GM21825 (cell line): ENCODE measurements at regions not wholly inside any gene's neighbourhood (a gene's known extent, or its start where the extent isn't known, plus 50 kb on each side); places are given as distances from the start of the nearest gene placed in this dataset.
A peak's percentile ranks its signal among the peaks of the same experiment; 100 is the strongest.
"Not testable (repeated sequence)": the region's sequence is repeated elsewhere in the genome, so short reads cannot be mapped to it uniquely, and the experiment has no call there.

Source experiments
- ATAC-seq: cut with Tn5 transposase; IDR thresholded peaks from one replicate; pipeline ENCODE4 v1.9.1; 2021; ENCODE audit warnings: mild to moderate bottlenecking, moderate library complexity; ENCODE audit not compliant: unreplicated experiment

DNA sequence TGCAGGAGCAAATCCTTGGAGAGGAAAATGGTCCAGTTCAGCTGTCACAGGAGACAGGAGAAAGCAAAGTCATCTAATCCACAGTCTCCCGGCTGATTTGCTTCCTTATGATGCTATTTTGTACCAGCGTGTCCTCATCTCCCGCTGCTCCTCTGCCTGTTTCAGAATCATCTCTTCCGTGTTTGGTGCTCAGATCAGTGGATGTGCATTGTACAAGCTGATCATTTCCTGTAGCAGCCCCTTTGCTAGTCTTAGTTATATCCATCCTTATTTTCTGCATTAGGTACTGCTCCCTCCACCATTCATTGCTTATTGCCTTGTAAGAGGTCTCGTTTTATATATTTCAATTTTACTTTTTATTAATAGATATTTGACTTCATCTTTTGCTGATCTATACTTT lies 219.9 kb upstream of the PRSS58 start:
- ATAC-seq: not testable (repeated sequence)

- no peak for ATAC-seq
These were observed 219.3 kb upstream of the PRSS58 start for GRCh38 chr7:142477079-142477651.

- no peak for ATAC-seq
These were observed 218.2 kb upstream of the PRSS58 start for GRCh38 chr7:142476077-142476476.

DNA sequence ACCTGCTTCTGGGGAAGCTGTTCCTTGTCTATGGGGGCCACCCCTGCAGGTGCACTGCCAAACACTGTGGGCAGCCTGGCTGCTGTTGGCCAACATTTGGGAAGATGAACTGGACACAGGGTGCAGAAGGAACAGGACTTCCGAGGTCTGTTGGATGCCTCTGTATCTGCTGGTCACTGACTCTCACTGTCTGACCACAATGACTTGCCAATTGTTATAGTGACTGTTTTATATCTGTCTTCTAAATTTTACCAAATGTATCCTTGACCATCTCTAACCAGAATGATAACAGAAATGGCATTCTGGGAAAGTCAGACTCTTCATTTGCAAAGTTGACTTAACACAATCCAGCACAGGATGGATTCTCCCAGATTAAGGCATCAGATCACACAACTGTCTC lies 214.0 kb upstream of the PRSS58 start:
- no peak for ATAC-seq

GRCh38 chr7:142470544-142470830 lies 212.6 kb upstream of the PRSS58 start:
- ATAC-seq: no peak

DNA sequence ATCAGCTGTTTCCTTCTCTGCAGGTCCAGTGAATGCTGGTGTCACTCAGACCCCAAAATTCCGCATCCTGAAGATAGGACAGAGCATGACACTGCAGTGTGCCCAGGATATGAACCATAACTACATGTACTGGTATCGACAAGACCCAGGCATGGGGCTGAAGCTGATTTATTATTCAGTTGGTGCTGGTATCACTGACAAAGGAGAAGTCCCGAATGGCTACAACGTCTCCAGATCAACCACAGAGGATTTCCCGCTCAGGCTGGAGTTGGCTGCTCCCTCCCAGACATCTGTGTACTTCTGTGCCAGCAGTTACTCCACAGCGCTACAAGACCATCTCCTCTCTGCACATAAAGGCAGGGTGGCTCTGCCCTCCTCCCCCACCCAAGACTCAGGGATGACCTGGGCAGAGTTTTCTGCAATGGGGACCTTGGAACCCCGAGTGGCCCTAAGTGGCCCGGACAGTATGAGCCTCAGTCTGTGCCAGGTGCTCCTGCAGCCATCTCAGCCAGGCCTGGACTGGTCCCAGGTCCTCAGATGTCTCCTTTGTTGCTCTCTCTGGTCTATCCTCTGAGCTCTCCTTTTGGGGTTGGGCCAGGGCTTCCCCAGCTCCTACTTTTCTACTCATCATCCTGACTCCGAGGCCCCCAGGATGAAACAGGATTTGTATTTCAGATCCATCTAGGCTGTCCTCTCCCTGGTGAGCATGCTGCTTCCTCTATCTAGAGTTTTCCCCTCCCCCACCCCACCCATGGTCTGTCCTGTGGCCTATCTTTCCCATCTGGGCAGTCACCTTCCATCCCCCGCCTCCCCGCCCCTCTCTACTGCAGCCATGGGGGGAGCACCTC lies 212.1 kb upstream of the PRSS58 start:
- no peak for ATAC-seq

DNA sequence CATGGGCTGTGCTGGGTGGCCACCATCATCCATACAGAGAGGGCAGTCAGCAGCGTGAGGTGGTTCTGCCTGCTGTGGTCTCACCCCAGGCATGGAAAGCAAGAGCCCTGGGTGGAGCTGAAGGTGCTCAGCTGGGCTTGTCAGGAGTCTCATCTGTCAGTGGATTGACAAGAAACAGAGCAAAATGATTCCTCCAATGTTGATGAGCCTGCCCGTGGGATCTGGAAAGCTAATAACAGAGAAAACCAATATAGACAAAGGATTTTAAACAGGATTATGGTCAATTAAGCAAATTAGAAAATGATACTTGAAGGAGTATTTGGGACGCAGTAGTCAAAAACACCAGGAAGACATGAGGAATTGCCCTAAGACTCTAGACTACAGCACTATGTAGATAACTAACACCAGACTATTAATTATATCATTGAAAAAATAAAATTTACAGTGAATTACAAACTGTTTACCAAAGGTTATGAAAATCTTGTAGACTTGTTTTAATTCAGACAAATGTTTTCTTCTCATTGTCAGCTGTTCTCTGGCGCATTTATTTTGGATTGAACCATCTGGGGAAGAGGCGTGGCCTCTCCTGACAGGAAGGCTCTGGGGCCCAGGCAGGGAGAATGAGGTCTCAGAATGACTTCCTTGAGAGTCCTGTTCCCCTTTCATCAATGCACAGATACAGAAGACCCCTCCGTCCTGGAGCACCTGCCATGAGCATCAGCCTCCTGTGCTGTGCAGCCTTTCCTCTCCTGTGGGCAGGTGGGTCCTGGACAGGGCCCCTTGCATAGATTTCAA lies 211.2 kb upstream of the PRSS58 start:
- ATAC-seq: no peak

- ATAC-seq: not testable (repeated sequence)
These were observed 209.3 kb upstream of the PRSS58 start for GRCh38 chr7:142467056-142467655.

DNA sequence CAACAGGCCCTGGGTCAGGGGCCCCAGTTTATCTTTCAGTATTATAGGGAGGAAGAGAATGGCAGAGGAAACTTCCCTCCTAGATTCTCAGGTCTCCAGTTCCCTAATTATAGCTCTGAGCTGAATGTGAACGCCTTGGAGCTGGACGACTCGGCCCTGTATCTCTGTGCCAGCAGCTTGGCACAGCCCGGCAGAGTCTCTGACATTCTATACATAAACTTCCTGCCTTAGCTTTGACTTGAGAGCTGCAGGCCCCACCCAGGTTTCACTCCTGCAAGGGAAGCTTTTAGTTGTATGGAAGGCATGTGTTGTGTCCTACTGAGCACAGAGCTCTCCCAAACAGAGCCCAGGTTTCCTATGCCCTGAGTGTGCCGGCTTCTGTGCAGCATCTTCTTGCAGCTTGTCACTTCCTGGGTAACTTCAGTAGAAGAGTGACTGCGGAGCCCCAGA lies 205.6 kb upstream of the PRSS58 start:
- ATAC-seq: peak; percentile 55

DNA sequence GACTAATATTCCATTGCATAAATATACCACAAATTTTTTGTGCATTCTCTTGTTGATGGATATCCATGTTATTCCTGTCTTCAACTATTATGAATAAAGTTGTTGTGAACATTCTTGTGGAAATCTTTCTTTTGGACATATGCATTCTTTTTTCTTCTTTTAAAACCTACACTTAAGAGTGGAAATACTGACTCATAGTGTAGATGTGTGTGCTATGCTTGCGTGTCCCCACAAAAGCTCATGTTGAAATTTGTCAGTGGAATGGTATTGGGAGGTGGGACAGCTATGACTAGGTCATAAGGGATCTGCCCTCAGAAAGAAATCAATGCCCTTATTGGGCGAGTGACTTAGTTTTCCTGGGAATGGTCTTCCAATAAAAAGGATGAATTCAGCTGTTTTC lies 203.6 kb upstream of the PRSS58 start:
- ATAC-seq: no peak

DNA sequence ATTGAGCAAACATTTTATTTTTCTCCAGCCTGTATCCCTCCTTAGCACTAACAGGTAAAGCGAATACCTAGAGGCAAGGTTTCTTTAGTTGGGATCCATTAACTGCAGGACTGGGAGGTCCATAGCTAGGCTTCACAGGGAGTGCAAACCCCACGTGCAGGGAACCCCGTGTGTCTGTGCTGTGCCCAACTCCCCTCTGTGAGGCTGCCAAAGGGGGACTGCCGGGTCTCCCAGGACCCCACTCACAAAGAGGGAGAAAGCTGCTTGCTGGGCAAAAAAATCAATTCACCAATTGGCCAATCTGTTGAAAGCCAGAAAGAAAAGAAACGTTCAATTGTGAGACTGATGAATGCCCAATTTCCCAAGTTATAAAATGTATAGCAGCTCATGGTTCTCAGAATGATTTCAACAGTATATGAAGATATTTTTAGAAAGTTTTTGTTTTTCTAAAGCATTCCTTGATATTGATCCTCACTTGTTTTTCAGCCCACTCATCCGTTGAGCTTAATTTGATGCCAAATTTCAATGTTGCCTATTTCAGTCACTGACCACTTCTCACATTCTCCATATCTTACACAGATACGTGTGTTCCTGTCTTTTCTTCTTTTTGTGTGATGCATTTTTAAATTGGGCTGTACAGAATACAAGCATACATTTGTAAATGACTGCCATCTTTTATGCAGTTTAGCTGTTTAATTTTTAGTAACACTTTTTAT lies 202.7 kb upstream of the PRSS58 start:
- no peak for ATAC-seq

GRCh38 chr7:142459551-142459963 lies 201.7 kb upstream of the PRSS58 start:
- peak; percentile 82 for ATAC-seq

GRCh38 chr7:142457146-142457703 lies 199.4 kb upstream of the PRSS58 start:
- ATAC-seq: no peak

- no peak for ATAC-seq
These were observed 197.5 kb upstream of the PRSS58 start for GRCh38 chr7:142455392-142455791.

DNA sequence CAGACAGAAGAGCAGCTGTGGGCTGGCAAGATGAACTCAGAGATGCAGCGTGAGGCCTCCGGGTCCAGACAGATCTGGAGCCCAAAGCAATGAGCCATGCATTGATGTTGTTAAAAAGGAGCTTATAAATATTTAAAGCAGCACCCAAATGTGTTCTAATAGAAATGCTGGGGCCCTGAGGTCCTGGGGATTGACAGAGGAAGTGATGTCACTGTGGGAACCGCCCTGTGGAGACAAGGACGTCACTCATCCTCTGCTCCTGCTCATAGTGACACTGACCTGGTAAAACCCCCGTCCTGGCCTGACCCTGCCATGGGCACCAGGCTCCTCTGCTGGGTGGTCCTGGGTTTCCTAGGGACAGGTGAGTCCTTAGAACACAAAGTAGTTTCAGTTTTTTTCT lies 197.0 kb upstream of the PRSS58 start:
- no peak for ATAC-seq

DNA sequence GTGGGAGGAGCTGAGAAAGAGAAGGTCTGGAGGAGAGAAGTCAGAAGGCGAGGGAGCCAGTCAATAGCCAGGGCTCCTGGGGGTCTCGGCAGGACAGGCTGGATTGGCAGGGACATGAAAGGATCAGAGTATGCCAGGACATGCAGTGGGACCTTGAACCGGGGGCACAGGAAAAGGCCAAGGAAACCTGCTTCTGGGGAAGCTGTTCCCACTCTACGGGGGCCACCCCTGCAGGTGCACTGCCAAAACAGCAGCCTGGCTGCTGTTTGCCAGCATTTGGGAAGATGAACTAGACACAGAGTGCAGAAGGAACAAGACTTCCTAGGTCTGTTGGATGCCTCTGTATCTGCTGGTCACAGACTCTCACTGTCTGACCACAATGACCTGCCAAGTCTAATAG lies 194.9 kb upstream of the PRSS58 start:
- ATAC-seq: no peak

DNA sequence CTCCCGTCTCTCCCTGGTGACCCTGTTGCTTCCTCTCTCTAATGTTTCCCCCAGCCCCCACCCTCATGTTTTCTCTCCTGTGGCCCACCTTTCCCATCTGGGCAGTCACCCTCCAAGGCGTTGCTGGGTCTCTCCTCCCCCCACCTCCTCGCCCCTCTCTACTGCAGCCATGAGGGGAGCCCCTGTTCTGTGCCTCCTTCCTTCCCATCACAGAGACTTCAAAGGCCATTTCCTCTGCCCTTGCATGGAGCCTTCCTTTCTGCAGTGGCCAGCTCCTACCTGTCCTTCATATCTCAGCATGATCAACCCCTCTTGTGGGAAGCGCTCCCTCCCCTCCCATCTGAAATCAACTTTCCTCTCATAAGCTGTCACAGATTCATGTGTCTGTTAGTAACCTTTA lies 194.0 kb upstream of the PRSS58 start:
- no peak for ATAC-seq

DNA sequence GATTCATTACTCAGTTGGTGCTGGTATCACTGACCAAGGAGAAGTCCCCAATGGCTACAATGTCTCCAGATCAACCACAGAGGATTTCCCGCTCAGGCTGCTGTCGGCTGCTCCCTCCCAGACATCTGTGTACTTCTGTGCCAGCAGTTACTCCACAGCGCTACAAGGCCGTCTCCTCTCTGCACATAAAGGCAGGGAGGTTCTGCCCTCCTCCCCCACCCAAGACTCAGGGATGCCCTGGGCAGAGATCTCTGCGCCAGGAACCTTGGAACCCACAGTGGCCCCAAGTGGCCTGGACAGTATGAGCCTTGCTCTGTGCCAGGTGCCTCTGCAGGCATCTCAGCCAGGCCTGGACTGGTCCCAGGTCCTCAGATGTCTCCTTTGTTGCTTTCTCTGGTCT lies 193.4 kb upstream of the PRSS58 start:
- ATAC-seq: no peak

DNA sequence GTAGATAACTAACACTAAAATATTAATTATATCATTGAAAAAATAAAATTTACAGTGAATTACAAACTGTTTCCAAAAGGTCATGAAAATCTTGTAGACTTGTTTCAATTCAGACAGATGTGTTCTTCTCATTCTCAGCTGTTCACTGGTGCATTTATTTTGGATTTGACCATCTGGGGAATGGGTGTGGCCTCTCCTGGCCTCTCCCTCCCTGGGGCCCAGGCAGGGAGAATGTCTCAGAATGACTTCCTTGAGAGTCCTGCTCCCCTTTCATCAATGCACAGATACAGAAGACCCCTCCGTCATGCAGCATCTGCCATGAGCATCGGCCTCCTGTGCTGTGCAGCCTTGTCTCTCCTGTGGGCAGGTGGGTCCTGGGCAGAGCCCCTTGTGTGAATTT lies 192.8 kb upstream of the PRSS58 start:
- no peak for ATAC-seq

- ATAC-seq: no peak
These were observed 192.3 kb upstream of the PRSS58 start for GRCh38 chr7:142450206-142450605.

- not testable (repeated sequence) for ATAC-seq
These were observed 191.0 kb upstream of the PRSS58 start for GRCh38 chr7:142448857-142449256.
